GM21367 (cell line): ENCODE measurements at regions not wholly inside any gene's neighbourhood (a gene's known extent, or its start where the extent isn't known, plus 50 kb on each side); places are given as distances from the start of the nearest gene placed in this dataset.

Source experiments
- ATAC-seq: cut with Tn5 transposase; IDR thresholded peaks from one replicate; pipeline ENCODE4 v1.9.1; 2021; ENCODE audit not compliant: unreplicated experiment

DNA sequence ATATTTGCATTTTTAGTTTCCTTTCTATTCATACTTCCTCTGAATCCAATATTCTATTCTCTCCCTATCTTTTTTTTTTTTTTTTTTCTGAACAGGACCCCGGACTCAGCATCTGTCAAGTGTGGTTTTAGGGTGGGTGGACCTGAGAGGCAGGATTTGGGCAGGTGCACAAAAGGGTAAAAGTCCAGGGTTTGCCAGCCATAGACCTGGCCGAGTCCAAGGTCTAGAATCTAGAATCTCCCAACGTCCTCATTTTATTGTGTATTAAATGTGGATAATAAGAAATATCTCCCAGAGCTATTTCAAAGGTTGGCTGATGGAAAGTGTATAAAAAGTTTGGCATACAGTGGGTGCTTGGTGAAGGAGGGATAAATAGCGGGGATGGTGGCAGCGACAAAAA is 273.3 kb upstream of the MAF start:
- ATAC-seq: no peak

DNA sequence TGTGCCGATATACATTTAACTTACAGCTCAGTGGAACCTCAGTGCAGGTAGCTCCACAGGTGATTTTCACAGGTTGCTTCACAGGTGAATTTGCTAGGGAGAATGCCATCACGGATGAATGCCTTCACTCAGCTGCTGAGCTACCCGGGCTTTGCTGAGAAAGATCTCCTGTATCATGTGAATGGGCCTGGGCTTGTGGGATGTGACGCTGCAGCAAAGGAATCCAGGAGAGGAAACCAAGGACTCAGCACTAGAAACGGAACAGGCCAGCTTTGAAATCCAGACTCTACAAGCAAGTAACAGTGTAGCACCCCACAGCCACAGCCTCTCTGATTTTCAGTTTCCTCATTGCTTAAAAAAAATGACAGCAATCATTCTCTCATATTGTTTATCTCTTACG is 271.4 kb upstream of the MAF start:
- ATAC-seq: no peak

DNA sequence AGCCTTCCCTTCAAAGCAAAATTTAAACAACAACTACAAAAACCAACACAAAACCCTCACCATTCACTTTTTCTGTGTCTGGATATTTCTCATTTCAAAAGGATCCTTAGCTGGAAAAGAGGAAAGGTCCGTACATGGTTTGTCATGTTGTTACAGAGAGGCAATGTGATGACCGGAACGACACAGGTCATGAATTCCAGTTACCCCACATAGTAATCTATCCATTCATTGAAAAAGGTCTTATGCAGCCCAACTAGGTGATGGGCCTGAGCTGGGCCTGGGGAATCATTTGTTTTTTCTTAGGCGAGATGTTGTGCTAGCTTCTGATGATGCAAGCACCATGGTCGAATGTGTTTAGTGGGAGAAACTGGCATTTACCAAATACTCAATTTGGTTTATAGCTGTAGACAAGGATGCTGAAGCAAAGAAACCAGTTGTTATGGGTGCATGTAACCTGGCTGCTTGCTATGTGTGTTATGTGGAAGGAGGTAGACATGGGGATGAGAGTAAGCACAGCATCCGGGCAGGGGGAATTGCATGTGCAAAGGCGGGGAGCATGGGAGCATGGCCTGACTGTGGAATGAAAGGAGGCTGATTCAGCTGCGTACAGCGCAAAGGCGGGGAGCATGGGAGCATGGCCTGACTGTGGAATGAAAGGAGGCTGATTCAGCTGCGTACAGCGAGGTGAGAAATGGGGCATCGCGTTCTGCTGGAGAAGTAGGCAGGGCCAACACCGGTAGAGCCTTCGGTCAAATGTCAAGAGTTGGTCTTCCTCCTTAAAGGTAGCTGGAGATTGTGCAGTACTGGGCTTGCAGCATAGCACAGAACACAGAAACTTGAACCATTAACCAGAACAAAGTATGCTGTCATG is 269.7 kb upstream of the MAF start:
- no peak for ATAC-seq

DNA sequence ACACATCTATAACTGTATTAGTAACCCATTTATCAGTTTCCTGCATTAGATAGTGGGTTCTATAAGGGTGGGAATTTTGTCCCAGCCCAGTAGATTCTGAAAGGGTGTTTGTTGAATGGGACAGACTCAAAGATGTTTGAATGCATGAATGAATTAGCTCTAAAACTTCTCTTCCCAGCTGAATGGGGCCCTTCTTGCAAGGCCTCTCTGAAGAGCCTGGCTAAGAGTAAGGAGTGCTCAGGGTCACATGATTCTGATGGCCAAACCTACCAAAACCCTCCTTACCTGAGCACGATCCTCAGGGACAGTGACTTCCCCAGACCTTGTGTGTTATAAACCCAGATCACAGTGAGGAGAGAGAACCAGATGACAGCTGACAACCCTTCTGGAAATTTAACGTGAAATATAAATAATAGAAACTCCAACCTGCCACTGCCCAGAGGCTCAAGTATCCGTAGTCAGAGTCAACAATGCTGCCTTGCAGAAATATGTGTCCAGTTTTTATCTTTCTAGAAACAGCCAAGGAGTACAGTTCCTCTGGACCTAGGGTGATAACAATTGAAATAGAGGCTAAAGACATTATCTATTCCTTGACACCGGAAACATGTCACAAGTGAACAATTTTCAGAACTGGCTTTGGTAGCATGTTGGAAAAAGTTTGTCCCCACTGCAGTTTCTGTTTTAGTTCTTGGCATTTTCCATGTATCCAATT is 268.9 kb upstream of the MAF start:
- no peak for ATAC-seq

DNA sequence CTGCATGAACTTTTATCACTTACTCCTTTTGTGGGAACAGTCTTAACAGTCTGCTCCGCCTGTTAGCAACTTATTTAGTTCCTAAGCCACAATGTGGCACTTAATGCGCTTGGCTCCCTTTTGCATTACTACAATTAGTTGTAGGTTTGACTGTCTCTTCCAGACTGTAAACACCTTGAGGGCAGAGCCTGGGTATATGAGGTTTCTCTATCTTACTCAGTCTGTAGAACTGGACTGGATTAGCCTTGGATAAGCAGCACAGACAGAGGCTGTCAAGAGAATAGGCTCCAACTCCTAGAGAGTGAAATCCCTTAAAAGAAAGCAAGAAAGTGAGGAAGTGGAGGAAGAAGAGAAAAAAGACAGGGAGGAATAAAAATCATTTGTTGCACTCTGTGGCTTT is 268.3 kb upstream of the MAF start:
- ATAC-seq: no peak

DNA sequence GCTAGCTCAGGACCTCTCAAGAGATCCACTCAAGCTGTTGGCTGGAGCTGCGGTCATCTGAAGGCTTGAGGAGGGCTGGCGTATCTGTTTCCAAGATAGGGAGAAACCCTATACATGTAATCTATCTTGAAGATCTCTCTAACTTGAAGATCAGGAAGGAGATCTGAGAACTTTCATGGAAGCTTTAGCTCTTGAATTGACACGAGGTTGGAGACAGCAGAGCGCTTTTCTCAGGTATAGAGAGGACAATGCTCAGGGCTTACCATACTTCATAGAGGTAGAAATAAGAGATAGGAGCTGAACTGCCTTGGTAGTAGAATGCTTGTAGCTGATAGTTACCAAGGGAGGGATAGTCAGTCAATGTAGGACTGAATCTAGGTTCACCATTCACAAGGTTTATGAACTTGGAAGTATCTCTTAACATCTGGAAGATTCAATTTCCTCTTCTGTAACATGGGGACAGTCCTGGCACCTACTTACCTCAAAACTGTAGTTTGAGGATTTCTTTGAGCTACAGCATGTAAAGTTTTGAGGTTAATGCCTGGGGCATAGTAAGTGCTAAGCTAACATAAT is 267.0 kb upstream of the MAF start:
- ATAC-seq: no peak

DNA sequence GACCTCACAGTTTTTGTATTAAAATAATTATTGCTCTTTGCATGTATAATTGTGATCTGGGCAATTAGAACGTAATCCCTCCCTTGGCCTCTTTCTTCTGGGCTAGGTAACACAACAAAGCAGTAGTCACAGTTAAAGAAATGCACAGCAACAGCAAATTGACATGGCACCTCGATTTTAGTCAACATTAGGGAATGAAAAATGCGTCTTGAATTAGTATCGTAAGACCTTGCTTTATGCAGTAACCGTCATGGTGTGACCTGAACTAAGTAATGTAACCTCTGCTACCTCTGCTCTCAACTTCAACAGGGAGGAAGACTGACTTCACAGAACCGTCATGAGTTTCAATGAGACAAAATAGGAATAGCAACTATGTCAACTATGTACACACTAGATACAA is 265.4 kb upstream of the MAF start:
- no peak for ATAC-seq

DNA sequence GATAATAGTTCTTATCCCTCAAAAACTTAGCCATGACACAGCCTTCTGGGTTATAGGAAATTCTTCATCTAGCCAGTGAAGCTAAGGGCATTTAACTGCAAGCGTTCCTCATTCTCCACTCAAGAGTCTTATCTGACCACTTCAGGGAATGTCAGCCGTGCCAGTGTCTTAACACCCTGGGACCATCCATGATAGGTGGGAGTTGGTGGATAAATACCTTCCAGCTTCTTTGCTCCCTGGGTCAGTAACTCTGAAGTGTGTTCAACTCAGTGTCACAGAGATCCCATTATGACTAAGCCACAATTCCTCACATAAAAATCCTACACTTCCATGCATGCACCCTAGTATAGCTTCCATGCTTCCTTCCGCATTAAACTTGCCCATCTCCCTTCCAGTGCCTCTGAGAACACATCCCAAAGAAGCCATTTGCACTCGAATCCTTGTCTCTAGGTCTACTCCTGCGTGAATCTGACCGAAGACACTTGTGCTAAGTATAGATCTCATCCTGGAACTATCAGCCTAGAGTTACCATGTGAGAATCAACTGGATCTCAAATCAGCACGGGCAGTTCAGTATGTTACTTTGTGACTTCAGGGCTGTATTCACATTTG is 264.3 kb upstream of the MAF start:
- ATAC-seq: no peak

DNA sequence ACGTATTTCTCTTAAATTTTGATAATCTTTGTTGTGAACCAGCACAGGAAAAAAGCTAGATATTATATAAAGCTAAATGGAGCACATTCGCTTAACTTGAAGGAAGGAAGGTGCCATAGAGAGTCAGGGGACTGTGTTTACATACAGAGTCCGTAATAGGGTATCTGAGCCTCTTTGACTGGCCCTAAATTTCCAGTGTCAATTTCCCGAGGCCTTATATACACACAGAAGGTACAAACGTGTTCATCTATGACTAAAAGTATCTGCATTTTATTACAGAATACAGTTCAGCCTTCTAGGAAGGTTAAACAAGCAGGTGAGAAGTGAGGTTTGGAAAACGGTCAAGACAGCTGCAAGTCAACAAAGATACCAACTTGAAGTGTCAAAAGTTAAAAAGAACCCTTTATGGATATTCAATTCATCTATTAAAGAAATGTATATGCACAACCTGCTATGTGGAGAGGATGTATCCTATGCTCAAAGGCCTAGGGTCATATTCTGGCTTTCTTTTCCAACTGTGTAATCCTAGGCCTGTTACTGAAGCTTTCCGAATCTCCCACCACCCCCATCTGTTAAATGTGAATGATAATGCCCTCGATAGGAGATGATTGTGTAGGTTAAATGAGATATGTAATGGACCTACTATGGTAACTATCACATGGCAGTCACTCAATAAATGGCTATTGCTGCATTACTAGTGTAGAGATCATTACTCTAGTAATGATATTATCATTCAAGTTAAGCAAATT is 263.7 kb upstream of the MAF start:
- ATAC-seq: no peak

DNA sequence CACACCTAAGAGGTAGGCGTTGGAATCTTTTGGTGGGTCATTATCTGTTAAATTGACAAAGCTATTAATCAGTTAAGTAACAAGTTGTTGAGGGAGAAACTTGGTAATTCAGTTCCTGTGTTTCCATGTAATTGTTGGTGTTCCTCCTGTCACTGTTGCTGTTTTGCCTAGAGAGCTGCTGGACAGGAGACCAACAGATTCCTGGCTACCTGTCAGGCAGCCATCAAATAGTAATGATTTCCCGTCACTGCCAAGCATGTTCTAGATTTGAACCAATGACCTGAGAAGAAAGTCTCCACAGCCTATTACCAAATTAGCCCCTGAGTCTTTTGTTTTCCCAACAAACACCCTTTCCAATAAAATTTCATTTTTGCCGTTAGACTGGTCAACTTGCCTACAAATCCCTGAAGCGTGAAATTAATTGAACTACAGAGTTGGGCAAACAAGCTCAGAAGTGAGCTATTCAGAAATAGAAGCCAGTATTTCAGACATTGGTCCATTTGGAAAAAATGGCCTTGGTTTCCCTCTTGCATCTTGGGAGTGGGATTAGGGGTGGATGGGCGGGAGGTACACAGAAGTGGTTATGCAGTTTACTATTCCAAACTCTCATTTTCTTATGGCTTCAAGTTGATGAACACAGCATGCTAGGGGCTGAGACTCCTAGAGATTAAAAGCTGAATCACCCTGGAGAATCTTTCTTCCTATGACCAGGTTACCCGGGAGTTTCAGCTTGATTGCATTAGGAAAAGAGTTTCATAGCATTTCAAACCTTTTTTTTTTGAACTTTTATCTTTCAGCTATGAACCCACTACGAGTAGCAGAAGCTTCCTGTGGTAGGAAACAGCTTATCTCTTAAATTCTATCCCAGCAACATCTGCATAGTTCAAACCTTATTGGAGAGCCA is 262.8 kb upstream of the MAF start:
- no peak for ATAC-seq

DNA sequence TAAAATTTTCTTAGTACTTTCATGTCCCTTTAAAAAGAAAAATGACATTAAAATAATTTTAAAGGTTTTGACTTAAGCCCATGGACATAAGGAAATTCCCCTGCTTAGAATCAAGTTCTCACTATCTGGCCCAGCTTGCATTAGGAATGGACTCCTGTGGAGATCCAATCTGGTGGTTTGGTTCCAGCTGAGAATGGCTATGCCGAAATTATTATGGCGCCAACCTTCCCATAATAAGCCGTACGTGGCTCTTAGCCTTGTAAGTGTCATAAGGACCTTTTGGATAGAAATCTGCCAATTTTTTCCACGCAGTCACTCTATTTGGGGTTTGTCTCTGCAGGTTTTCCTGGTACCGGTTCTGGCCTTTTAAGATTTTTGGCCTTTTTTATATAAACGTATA is 262.1 kb upstream of the MAF start:
- ATAC-seq: no peak

DNA sequence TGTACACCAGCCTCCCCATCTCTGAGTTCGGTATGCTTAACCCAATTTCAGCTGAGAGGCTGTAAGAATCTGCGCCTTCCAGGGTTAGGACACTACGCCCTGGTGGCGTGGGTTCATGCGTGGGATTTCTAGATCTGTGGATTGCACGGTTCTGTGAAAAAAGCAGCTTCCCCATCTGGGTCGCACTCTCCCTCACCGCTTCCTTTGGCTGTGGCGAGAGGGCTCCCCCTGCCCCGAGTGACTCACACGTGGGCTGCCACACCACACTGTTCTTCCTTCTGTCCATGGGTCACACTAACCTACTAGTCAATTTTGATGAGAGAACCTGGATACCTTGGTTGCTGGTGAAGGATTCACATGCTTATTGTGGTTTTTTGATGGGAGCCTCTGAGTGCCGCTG is 256.0 kb upstream of the MAF start:
- ATAC-seq: no peak

DNA sequence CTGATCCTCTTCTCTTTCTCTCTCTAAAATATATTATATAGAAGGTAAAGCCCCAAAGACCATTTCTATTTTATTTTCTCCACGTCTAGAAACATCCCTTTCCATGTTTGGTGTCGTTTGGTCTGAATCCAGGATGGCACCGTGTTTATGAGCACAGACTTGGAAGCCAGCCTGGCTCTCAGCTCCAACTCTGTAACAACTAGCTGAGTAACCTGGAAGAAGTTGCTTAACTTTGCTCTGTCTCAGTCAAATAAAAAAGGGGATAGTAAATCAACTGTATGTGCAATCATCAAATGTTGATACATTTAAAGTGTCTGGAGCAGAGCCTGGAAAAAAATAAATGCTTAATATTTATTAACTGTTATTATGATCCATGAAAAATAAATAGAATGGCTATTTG is 249.8 kb upstream of the MAF start:
- ATAC-seq: no peak

DNA sequence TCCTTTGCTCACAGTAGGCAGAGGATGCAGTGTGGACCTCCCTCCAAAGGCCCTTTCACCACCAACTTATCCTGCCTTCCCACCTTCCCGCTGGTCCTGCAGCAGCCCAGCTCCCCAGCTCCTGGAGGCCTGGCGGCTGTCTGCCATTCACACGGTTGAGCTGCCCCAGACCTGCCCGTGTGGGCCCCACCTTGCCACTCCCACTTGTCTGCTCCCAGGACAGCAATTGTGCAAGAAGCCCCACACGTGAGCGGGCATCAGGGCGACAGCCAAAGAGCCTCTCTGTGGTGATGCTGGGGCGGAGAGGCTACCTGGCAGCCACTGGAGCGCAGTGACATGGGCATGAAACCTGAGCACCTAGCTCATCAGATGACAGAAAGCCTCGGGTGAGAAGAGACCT is 248.6 kb upstream of the MAF start:
- ATAC-seq: no peak

DNA sequence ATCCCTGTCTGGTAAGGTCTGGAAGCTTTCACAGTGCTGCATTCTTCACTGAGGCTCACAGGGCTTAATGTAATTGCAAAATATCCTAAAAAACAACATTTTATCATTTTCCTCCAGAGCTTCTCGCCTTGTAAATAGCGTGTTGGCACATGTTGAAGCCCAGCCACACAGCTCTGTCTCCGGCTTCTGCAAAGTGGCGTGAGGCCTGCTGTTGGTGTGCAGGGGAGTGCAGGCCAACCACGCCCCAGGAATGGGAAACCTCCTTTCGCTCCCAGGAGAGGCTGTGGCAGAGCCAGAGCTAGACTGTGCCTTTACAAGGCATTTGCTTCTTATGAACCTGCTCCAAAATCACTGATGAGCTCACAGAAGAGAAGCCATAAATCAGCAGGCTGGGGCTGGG is 248.2 kb upstream of the MAF start:
- no peak for ATAC-seq

DNA sequence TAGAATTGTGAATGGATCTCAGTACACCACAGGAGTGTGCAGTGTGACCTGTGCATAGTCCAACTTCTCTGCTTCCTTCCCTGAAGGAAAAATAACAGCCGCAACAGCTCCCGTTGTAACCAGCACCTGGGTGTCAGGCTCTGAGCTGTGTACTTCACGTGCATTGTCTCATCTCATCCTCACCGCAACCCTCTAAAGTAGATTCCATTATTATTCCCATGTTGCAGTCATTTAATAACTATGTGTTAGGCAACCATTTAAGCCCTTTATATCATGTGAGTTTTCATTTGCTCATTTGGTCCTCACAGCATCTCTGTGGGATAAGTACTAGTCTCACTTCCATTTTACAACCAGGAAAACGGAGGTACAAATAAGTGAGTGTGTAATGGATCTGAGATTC is 247.0 kb upstream of the MAF start:
- ATAC-seq: no peak

DNA sequence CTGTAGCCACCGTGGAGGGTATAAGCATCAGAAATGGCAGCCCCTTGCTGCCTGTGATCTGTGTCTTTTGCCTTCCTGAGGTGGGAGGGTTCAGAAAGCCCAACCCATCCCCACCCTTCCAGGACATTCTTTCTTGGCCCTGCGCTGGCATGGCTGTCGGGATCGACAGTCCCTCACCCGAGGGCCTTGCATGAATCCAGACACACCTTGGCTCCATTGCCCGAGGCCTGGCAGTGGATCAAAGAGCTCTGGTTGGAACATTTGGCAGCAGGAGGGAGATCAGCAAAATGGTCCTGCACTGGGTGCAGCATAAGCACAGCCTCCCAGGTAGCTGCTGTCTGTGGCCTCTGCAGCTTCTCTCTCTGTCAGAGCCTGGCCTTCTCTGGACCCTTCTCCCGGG is 246.6 kb upstream of the MAF start:
- no peak for ATAC-seq

DNA sequence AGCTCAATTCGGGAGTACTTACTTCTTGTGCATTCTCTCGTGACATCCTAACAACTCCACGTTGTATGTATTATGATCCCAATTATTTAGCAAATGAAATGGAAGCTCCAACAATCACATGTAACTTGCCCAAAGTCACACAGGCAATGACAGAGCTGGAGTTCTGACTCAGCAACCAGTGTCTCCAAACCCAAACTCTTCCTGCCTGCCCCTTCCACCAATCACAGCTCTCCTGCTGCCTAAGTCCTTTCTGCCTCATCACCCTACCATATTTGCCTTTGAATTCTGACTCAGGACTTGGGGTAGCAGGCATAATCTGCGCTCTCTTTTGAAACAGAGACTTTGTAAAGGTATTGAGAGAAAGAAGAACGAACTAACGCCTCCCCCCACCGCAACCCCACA is 245.2 kb upstream of the MAF start:
- ATAC-seq: no peak

DNA sequence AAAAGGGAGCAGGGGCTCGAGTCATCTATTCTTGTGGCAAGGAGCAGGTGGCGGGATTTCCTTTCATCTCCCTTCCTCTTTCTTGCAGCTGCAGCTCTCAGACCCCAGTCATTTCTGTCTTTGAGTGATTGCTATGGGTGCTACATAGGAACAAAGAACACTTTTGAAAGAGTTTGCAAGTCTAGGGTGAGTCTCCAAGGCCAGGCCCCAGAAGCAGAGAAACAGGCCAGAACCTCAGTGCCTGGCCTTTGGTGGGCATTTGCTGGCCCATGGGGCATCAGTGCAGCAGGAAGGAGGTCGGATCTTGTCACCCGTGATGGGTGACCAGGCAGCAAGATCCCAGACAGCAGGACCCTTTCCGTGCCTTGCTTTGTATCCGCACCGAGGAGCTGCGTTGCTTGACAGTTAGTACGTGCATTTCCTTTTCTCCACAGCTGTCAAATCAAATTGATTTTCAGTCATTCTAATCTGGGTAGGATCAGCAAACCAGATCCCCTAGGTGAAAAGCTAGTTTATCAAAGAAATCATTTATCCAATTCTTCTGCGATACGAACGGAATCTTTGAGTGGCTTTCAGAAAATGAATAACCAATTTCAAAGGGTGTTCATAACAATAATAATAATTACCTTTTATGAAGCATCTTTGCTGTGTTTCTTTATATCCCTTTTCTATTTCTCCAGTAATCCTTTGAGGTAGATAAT is 244.6 kb upstream of the MAF start:
- peak; percentile 90 for ATAC-seq

DNA sequence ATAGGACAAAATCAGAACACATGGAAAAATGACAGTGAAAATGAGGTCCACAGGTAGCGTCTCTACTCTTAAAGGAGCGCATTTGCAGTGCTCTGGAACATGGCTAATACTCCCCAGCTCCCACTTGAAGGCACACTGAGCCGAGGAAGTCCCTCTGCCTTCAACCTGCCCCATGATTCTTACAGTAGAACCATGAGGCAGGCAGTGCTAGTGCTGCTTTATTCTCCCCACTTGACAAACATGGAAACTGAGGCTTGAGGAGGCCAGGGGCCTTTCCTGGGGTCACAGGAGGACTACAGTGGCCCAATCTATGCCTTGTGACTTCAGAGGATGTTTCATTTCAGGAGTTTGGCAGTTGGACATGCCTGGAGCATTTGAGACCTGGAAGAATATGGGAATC is 244.1 kb upstream of the MAF start:
- ATAC-seq: peak; percentile 7
